NB4 (cell line): ENCODE measurements at regions not wholly inside any gene's neighbourhood (a gene's known extent, or its start where the extent isn't known, plus 50 kb on each side); places are given as distances from the start of the nearest gene placed in this dataset.

Experiments used
- DNase-seq: peaks from one replicate; pipeline ENCODE4 v3.0.0; 2010; ENCODE audit warnings: low read depth
- H3K4me3 ChIP-seq: one replicate; pipeline ENCODE4 v1.5.1; 2011; ENCODE audit warnings: mild to moderate bottlenecking, low read depth, low read length, moderate library complexity
- CTCF ChIP-seq: IDR thresholded peaks from one replicate; pipeline ENCODE4 v1.5.1; 2012; ENCODE audit warnings: low read depth, low read length
- MAX ChIP-seq: IDR thresholded peaks from 2 replicates; pipeline ENCODE4 v1.6.1; 2011; ENCODE audit warnings: low read depth, low read length
- MYC ChIP-seq: IDR thresholded peaks from 2 replicates; pipeline ENCODE4 v1.6.1; 2011; ENCODE audit warnings: low read depth, low read length
- POLR2A ChIP-seq: IDR thresholded peaks from 2 replicates; pipeline ENCODE4 v1.6.1; 2011; ENCODE audit warnings: mild to moderate bottlenecking; ENCODE audit not compliant: insufficient read length; ENCODE audit errors: extremely low read depth

- TF ChIP-seq POLR2A (no peak), MYC (no peak), CTCF (no peak), MAX (no peak)
- H3K4me3 ChIP-seq = no peak overlapping the region
- DNase-seq = no peak
These were observed 206.3 kb upstream of the FGF13 start for GRCh38 chrX:138917781-138918180.

- TF ChIP-seq POLR2A (no peak), CTCF (no peak), MAX (no peak), MYC (no peak)
- no peak overlapping the region for H3K4me3 ChIP-seq
- no peak for DNase-seq
These were observed 203.2 kb upstream of the FGF13 start for GRCh38 chrX:138914767-138915166.

- TF ChIP-seq MAX = no peak
- TF ChIP-seq POLR2A = no peak
- TF ChIP-seq CTCF = no peak
- no peak for TF ChIP-seq MYC
- H3K4me3 ChIP-seq = no peak overlapping the region
- DNase-seq = no peak
These were observed 197.1 kb upstream of the FGF13 start for GRCh38 chrX:138908577-138908976.

GRCh38 chrX:138897621-138898492 is 186.3 kb upstream of the FGF13 start:
- DNase-seq = no peak
- H3K4me3 ChIP-seq = no peak overlapping the region
- TF ChIP-seq MAX (no peak), MYC (no peak), POLR2A (no peak), CTCF (no peak)

GRCh38 chrX:138890491-138890890 is 179.0 kb upstream of the FGF13 start:
- no peak for TF ChIP-seq MAX
- TF ChIP-seq MYC = no peak
- no peak for TF ChIP-seq CTCF
- TF ChIP-seq POLR2A = no peak
- no peak overlapping the region for H3K4me3 ChIP-seq
- no peak for DNase-seq
